Loucy (cell line): ENCODE measurements at regions not wholly inside any gene's neighbourhood (a gene's known extent, or its start where the extent isn't known, plus 50 kb on each side); places are given as distances from the start of the nearest gene placed in this dataset.

Source experiments
- H2AFZ ChIP-seq: fragments of 200-600 bp; sonication (generic); 2 replicates; pipeline ENCODE4 v1.6.0; 2016; ENCODE audit warnings: antibody characterized with exemption, mild to moderate bottlenecking, low read length, moderate library complexity
- H3F3A ChIP-seq: fragments of 200-600 bp; 2 replicates; pipeline ENCODE4 v1.6.0; 2016; ENCODE audit warnings: antibody characterized with exemption, low read depth, mild to moderate bottlenecking
- H3K27me3 ChIP-seq: fragments of 200-600 bp; sonication (generic); 2 replicates; pipeline ENCODE4 v1.6.1; 2014; ENCODE audit warnings: low read length, mild to moderate bottlenecking; ENCODE audit not compliant: insufficient read depth, poor library complexity, severe bottlenecking
- H3K36me3 ChIP-seq: fragments of 200-600 bp; sonication (generic); 2 replicates; pipeline ENCODE4 v1.6.1; 2016; ENCODE audit warnings: low read length; ENCODE audit not compliant: insufficient read depth
- H3K4me1 ChIP-seq: fragments of 200-600 bp; sonication (generic); 2 replicates; pipeline ENCODE4 v1.5.1; 2014; ENCODE audit warnings: low read length, mild to moderate bottlenecking; ENCODE audit not compliant: insufficient read depth, poor library complexity, severe bottlenecking
- H3K4me2 ChIP-seq: fragments of 200-600 bp; sonication (generic); 2 replicates; pipeline ENCODE4 v1.6.0; 2014; ENCODE audit warnings: antibody characterized with exemption, low read length, low read depth, mild to moderate bottlenecking; ENCODE audit not compliant: poor library complexity, severe bottlenecking
- H3K4me3 ChIP-seq: fragments of 200-600 bp; sonication (generic); 2 replicates; pipeline ENCODE4 v1.5.1; 2014; ENCODE audit warnings: low read length, mild to moderate bottlenecking, mixed read lengths; ENCODE audit not compliant: poor library complexity, severe bottlenecking
- H3K79me2 ChIP-seq: fragments of 200-600 bp; sonication (generic); 2 replicates; pipeline ENCODE4 v1.6.1; 2014; ENCODE audit warnings: low read length; ENCODE audit not compliant: insufficient read depth
- H3K9ac ChIP-seq: fragments of 200-600 bp; sonication (generic); 2 replicates; pipeline ENCODE4 v1.6.0; 2014; ENCODE audit warnings: mild to moderate bottlenecking, low read depth, low read length, moderate library complexity; ENCODE audit not compliant: poor library complexity, severe bottlenecking
- H3K9me2 ChIP-seq: fragments of 200-600 bp; sonication (generic); replicated peaks from 2 replicates; pipeline ENCODE4 v1.6.1; 2016; ENCODE audit warnings: low read depth, low read length, mixed read lengths
- H3K9me3 ChIP-seq: fragments of 200-600 bp; sonication (generic); 2 replicates; pipeline ENCODE4 v1.6.1; 2014; ENCODE audit warnings: mild to moderate bottlenecking, antibody characterized with exemption, low read length, low read depth; ENCODE audit not compliant: insufficient read depth
- H4K20me1 ChIP-seq: fragments of 200-600 bp; sonication (generic); 2 replicates; pipeline ENCODE4 v1.6.0; 2014; ENCODE audit warnings: antibody characterized with exemption, low read length, mild to moderate bottlenecking; ENCODE audit not compliant: insufficient read depth, poor library complexity, severe bottlenecking
- EZH2phosphoT487 ChIP-seq: fragments of 200-600 bp; IDR thresholded peaks from 2 replicates; pipeline ENCODE4 v1.6.1; 2018; ENCODE audit warnings: antibody characterized with exemption, mild to moderate bottlenecking, moderate library complexity, borderline replicate concordance
- TF ChIP-seq, protein P1 (sequence below): fragments of 200-600 bp; sonication (generic); conservative IDR thresholded peaks from 2 replicates; pipeline ENCODE4 v1.5.1; 2014; ENCODE audit warnings: mild to moderate bottlenecking, antibody characterized with exemption, low read length

GRCh38 chr15:66622591-66623022 is 56.8 kb upstream of the LCTL start:
- no peak for TF ChIP-seq EZH2phosphoT487
- TF ChIP-seq, protein P1, sequence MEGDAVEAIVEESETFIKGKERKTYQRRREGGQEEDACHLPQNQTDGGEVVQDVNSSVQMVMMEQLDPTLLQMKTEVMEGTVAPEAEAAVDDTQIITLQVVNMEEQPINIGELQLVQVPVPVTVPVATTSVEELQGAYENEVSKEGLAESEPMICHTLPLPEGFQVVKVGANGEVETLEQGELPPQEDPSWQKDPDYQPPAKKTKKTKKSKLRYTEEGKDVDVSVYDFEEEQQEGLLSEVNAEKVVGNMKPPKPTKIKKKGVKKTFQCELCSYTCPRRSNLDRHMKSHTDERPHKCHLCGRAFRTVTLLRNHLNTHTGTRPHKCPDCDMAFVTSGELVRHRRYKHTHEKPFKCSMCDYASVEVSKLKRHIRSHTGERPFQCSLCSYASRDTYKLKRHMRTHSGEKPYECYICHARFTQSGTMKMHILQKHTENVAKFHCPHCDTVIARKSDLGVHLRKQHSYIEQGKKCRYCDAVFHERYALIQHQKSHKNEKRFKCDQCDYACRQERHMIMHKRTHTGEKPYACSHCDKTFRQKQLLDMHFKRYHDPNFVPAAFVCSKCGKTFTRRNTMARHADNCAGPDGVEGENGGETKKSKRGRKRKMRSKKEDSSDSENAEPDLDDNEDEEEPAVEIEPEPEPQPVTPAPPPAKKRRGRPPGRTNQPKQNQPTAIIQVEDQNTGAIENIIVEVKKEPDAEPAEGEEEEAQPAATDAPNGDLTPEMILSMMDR = no peak

DNA sequence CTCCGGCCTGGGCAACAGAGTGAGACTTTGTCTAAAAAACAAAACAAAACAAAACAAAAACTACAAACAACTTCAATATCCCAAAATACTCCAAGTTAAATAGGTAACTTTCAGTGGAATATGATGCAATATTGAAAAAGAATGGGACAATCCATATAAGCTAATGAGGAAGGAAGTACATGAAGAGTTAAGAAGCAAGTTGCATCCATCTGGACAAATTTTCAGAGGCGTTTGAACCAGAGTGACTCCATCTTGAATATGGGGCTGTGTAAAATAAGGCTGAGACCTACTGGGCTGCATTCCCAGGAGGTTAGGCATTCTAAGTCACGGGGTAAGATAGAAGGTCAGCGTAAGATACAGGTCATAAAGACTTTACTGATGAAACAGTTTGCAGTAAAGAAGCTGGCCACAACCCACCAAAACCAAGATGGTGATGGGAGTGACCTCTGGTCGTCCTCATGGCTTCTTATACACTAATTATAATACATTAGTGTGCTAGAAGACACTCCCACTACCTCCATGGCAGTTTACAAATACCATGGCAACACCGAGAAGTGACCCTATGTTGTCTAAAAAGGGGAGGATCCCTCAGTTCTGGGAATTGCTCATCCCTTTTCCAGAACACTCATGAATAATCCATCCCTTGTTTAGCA is 58.1 kb upstream of the LCTL start:
- Histone ChIP-seq H3K79me2 (no peaks in the 10 kb centered on the region), H3K4me3 (no peak overlapping the region), H3K27me3 (no peaks in the 10 kb centered on the region), H3K9me3 (no peaks in the 10 kb centered on the region), H3K9me2 (no peaks in the 10 kb centered on the region), H3K36me3 (no peaks in the 10 kb centered on the region), H3K4me2 (no peak overlapping the region), H4K20me1 (no peaks in the 10 kb centered on the region), H3F3A (no peaks in the 10 kb centered on the region), H3K9ac (no peak overlapping the region), H2AFZ (no peak overlapping the region), H3K4me1 (no peaks in the 10 kb centered on the region)
- TF ChIP-seq, protein P1 = no peak
- TF ChIP-seq EZH2phosphoT487 = no peak

More at GRCh38 chr15:66622591-66623022, 56.8 kb upstream of the LCTL start:
- Histone ChIP-seq H3F3A (no peaks in the 10 kb centered on the region), H3K79me2 (no peaks in the 10 kb centered on the region), H4K20me1 (no peaks in the 10 kb centered on the region), H3K36me3 (no peaks in the 10 kb centered on the region), H3K4me1 (no peaks in the 10 kb centered on the region), H3K4me3 (no peak overlapping the region), H3K4me2 (no peak overlapping the region), H2AFZ (no peak overlapping the region), H3K27me3 (no peaks in the 10 kb centered on the region), H3K9ac (no peak overlapping the region), H3K9me3 (no peaks in the 10 kb centered on the region), H3K9me2 (no peaks in the 10 kb centered on the region)

GRCh38 chr15:66625531-66625930 is 59.7 kb upstream of the LCTL start:
- Histone ChIP-seq H3K4me3 (no peak overlapping the region), H3K4me1 (no peaks in the 10 kb centered on the region), H3K79me2 (no peaks in the 10 kb centered on the region), H2AFZ (no peak overlapping the region), H3K9me2 (no peaks in the 10 kb centered on the region), H3F3A (no peaks in the 10 kb centered on the region), H4K20me1 (no peaks in the 10 kb centered on the region), H3K9me3 (no peaks in the 10 kb centered on the region), H3K4me2 (no peak overlapping the region), H3K9ac (no peak overlapping the region), H3K27me3 (no peaks in the 10 kb centered on the region), H3K36me3 (no peaks in the 10 kb centered on the region)
- TF ChIP-seq, protein P1 = no peak
- TF ChIP-seq EZH2phosphoT487 = no peak
